Stimulated activated naive CD4-positive, alpha-beta T cell treated with Interleukin-2 at 50 U/mL for 16 hours (primary cell): ENCODE measurements at regions not wholly inside any gene's neighbourhood (a gene's known extent, or its start where the extent isn't known, plus 50 kb on each side); places are given as distances from the start of the nearest gene placed in this dataset.

Source experiments
- DNase-seq: peaks from one replicate; lab custom pipeline; 2025; lab: John Stamatoyannopoulos, UW

DNA sequence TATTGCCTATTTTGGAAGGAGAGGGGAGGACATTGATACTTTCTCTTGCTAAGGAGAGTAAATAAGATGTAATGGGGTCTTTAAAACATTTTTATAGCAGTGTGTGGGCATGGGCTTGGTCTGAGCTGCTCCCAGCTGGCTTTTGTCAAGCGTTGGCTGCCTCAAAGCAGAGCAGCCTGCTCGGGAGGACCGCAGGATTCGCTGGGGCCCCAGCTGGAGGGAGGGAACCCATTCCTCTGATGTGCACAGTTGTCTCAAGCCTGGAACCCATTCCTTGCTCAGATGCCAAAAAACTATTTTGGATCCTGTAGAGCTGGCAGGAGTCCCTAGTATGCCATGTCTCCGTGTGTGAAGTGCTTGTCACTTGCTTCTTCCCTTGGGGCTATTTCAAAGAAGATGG lies 59.4 kb upstream of the RMDN2 start:
- no peak for DNase-seq

DNA sequence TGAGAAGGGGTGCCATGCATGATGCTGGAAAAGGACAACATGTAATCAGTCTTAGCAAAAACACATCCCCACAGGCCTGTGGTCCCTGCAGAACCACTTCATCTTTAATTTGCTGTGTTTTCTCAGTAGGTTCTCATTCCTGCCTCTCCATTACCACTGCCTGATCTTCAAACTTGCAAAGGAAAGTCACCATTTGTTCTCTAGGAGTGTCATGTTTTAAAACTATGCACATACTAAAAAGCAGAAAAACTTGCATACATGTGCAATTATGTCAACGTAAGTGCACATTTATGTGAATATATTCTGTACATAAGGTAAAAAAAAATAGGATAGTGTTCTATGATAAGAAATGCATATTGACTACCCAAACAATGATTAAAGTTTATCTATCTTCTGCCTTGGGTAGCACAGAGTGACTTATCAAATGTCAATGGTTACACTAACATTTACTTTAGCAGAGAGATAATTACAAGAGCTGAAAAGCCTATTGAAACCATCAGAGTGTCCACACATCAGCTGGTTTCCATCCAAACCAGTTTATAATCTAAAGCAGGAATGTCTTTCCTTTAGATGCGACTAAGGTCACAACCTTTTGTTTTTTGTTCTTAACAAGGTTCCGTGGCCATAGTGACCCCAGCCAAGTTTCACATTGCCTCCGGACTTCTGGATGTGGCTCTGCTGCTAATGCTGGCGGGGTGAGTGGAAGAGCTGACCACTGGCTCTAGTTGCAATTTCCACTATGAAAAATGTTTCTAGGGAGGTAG lies 58.7 kb upstream of the RMDN2 start:
- no peak for DNase-seq

- DNase-seq, result no peak
These were observed 57.9 kb upstream of the RMDN2 start for GRCh38 chr2:37867166-37867565.

DNA sequence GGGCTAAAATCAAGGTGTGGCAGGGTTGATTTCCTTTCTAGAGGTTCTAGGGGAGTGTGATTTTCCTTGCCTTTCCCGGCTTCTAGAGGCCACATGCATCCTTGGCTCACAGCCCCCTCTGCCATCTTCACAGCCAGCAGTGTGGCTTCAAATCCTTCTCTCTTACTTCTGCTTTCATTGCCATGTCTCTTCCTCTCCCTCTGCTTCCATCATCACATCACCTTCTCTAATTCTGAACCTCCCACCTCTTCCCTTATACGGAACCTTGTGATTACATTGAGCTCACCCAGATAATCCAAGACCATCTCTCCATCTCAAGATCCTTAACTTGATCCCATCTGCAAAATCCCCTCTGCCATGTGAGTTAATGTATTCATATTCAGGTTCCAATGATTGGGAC lies 56.2 kb upstream of the RMDN2 start:
- DNase-seq, result no peak

DNA sequence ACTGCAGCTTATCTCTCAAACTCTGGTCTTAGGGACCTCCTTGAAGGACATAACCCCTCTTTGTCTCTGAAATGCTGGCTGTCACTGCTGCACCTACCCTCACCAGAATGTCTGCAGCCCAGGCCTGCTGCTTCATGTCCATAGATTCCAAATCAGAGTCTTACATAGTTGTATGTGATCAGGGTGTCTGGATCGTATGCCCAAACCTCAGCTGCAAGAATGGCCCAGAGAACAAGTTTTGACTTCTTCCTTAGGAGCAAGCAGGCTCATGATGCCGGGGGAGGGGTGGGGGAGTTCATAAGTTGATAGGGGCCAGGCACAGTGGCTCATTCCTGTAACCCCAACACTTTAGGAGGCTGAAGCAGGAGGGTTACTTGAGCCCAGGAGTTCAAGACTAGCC lies 55.8 kb upstream of the RMDN2 start:
- DNase-seq, result no peak

GRCh38 chr2:37869771-37870170 lies 55.3 kb upstream of the RMDN2 start:
- DNase-seq, result no peak

DNA sequence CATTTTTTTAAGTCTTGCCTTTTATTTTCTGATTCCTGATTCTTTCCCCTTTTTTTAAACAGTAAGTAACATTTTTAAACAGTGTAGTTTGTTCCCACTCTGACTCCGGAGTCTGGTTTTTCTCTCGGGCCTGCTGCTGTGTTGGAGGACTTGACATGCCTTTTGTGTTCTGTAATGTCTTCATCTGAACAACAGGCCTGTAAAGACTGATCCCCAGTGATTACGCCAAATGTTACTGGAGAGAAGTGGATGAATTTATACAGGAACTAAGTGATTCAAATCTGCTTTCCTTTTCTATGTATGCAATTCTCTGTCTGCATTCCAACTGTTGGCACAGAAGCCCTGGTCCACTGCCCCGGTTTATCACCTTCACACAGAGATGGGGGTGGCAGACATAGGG lies 54.3 kb upstream of the RMDN2 start:
- no peak for DNase-seq

DNA sequence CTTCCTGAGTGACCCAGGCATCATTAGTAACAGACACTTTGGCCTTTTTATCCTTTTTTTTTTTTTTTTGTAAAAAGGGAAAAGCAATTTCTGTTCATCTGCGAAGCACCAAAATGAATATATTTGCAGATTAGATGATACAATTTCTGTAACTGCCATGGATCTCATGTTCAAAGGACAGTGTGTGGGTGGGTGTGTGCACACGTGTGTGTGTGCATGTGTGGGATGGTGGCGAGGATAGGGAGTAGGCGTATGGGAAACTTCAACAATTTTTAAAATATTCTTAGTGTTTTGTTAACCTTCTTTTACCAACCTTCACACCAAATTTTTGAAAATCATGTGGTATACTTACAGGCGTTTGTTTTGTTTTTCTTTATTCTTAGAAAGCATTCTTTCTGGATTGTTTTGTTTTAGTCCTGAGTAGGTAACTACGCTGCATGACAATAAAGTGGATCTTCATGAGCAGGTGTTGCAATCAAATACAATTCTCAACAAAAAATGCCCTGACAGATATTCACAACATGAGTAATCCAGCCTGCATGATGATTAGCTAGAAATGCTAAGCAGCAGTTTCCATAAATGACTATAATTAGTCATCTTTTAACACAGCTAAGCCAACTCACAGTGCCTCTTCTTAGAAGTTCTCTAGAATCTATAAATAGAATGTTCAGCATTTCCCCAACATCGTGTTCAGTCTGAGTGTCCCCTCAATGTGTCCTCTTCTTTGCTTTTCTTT lies 53.5 kb upstream of the RMDN2 start:
- peak; percentile 4 for DNase-seq

GRCh38 chr2:37872192-37872750 lies 52.8 kb upstream of the RMDN2 start:
- no peak for DNase-seq

GRCh38 chr2:37873229-37873628 lies 51.9 kb upstream of the RMDN2 start:
- DNase-seq, result no peak

- no peak for DNase-seq
These were observed 51.2 kb upstream of the RMDN2 start for GRCh38 chr2:37873749-37874330.

GRCh38 chr2:37874470-37874869 lies 50.6 kb upstream of the RMDN2 start:
- no peak for DNase-seq
